HEK293T (cell line): ENCODE measurements at regions not wholly inside any gene's neighbourhood (a gene's known extent, or its start where the extent isn't known, plus 50 kb on each side); places are given as distances from the start of the nearest gene placed in this dataset.

ENCODE experiments used
- ARNT ChIP-seq: fragments of 450-650 bp; IDR thresholded peaks from 2 replicates; pipeline ENCODE4 v1.6.1; 2017; ENCODE audit warnings: mild to moderate bottlenecking
- BHLHE40 ChIP-seq: fragments of 450-650 bp; IDR thresholded peaks from 2 replicates; pipeline ENCODE4 v1.6.1; 2016; ENCODE audit warnings: mild to moderate bottlenecking, moderate library complexity, borderline replicate concordance
- CTBP1 ChIP-seq: fragments of 450-650 bp; IDR thresholded peaks from 2 replicates; pipeline ENCODE4 v1.6.1; 2016; ENCODE audit warnings: borderline replicate concordance
- FOXA1 ChIP-seq: fragments of 450-650 bp; IDR thresholded peaks from 2 replicates; pipeline ENCODE4 v1.6.1; 2016; ENCODE audit warnings: mild to moderate bottlenecking
- FOXK2 ChIP-seq: fragments of 450-650 bp; IDR thresholded peaks from 2 replicates; pipeline ENCODE4 v1.6.1; 2016; ENCODE audit warnings: mild to moderate bottlenecking
- LEF1 ChIP-seq: fragments of 450-650 bp; IDR thresholded peaks from 2 replicates; pipeline ENCODE4 v1.6.1; 2017; ENCODE audit warnings: mild to moderate bottlenecking, borderline replicate concordance
- PKNOX1 ChIP-seq: fragments of 450-650 bp; IDR thresholded peaks from 2 replicates; pipeline ENCODE4 v1.6.1; 2016
- SP1 ChIP-seq: fragments of 450-650 bp; IDR thresholded peaks from 2 replicates; pipeline ENCODE4 v1.6.1; 2017
- SUZ12 ChIP-seq: fragments of 450-650 bp; IDR thresholded peaks from 2 replicates; pipeline ENCODE4 v1.6.1; 2016; ENCODE audit warnings: mild to moderate bottlenecking
- TARDBP ChIP-seq: fragments of 450-650 bp; IDR thresholded peaks from 2 replicates; pipeline ENCODE4 v1.6.1; 2016

- TF ChIP-seq BHLHE40, result no peak
- no peak for TF ChIP-seq CTBP1
- TF ChIP-seq FOXA1, result no peak
- TF ChIP-seq ARNT, result no peak
- TF ChIP-seq SP1, result no peak
- no peak for TF ChIP-seq LEF1
- no peak for TF ChIP-seq PKNOX1
- no peak for TF ChIP-seq SUZ12
- no peak for TF ChIP-seq FOXK2
- no peak for TF ChIP-seq TARDBP
Measured at GRCh38 chrX:74171465-74171864, 132.5 kb upstream of the ZCCHC13 start.
